CD4-positive, alpha-beta T cell treated with Interferon alpha-2 for 1 hour (primary cell): ENCODE measurements at regions not wholly inside any gene's neighbourhood (a gene's known extent, or its start where the extent isn't known, plus 50 kb on each side); places are given as distances from the start of the nearest gene placed in this dataset.
"Not testable (repeated sequence)": the region's sequence is repeated elsewhere in the genome, so short reads cannot be mapped to it uniquely, and the experiment has no call there.

Experiments used
- DNase-seq, 2 donors: peaks; one replicate each; pipeline ENCODE4 v3.0.0-alpha.2; 2020 to 2022

GRCh38 chr6:92706976-92707375 lies 712.4 kb downstream of the EPHA7 start:
- DNase-seq = no peak

GRCh38 chr6:92701425-92702096 lies 717.8 kb downstream of the EPHA7 start:
- no peak for DNase-seq

- DNase-seq = no peak
Observed at GRCh38 chr6:92700411-92700810, 718.9 kb downstream of the EPHA7 start.

GRCh38 chr6:92690997-92691599 lies 728.3 kb downstream of the EPHA7 start:
- DNase-seq = no peak

- no peak for DNase-seq
Observed at GRCh38 chr6:92688342-92688741, 731.0 kb downstream of the EPHA7 start.

GRCh38 chr6:92687278-92687677 lies 732.1 kb downstream of the EPHA7 start:
- no peak for DNase-seq

- no peak for DNase-seq
Observed at GRCh38 chr6:92684386-92684785, 735.0 kb downstream of the EPHA7 start.

GRCh38 chr6:92683748-92684147 lies 735.6 kb downstream of the EPHA7 start:
- no peak for DNase-seq

GRCh38 chr6:92682516-92683398 lies 736.6 kb downstream of the EPHA7 start:
- no peak for DNase-seq

- no peak for DNase-seq
Observed at GRCh38 chr6:92681401-92681800, 738.0 kb downstream of the EPHA7 start.

GRCh38 chr6:92671462-92671861 lies 747.9 kb downstream of the EPHA7 start:
- not testable (repeated sequence) for DNase-seq

- DNase-seq = no peak
Observed at GRCh38 chr6:92667843-92668242, 751.5 kb downstream of the EPHA7 start.

GRCh38 chr6:92648364-92649086 lies 770.8 kb downstream of the EPHA7 start:
- DNase-seq = no peak

- DNase-seq = no peak
Observed at GRCh38 chr6:92647630-92648029, 771.7 kb downstream of the EPHA7 start.

- DNase-seq = not testable (repeated sequence)
Observed at GRCh38 chr6:92644104-92644791, 775.1 kb downstream of the EPHA7 start.

GRCh38 chr6:92635553-92636153 lies 783.7 kb downstream of the EPHA7 start:
- DNase-seq = no peak

GRCh38 chr6:92634561-92634960 lies 784.8 kb downstream of the EPHA7 start:
- no peak for DNase-seq

GRCh38 chr6:92623431-92623830 lies 795.9 kb downstream of the EPHA7 start:
- no peak for DNase-seq

GRCh38 chr6:92617721-92618120 lies 801.6 kb downstream of the EPHA7 start:
- DNase-seq = no peak

- no peak for DNase-seq
Observed at GRCh38 chr6:92608751-92609150, 810.6 kb downstream of the EPHA7 start.

- DNase-seq = no peak
Observed at GRCh38 chr6:92593201-92593600, 826.2 kb downstream of the EPHA7 start.

GRCh38 chr6:92589996-92590395 lies 829.4 kb downstream of the EPHA7 start:
- no peak for DNase-seq
